Peyer's patch (tissue), 4 donors: ENCODE measurements at regions not wholly inside any gene's neighbourhood (a gene's known extent, or its start where the extent isn't known, plus 50 kb on each side); places are given as distances from the start of the nearest gene placed in this dataset.

ENCODE experiments used
- CTCF ChIP-seq, 6 experiments: fragments of 450-650 bp in 4 of 6; fragments of 200-600 bp in 2 of 6; sonication (generic) in 1 of 6; IDR thresholded peaks; one replicate each; pipeline ENCODE4 v1.5.1; 2017 to 2019; ENCODE audit warnings: antibody characterized with exemption in 6 of 6, mild to moderate bottlenecking in 3 of 6, moderate library complexity in 1 of 6
- POLR2A ChIP-seq, 2 donors: fragments of 450-650 bp; IDR thresholded peaks; one replicate each; pipeline ENCODE4 v1.5.1; 2017; ENCODE audit warnings: antibody characterized with exemption in 2 of 2, mild to moderate bottlenecking in 2 of 2, moderate library complexity in 2 of 2

GRCh38 chr4:24403265-24403664 lies 181.1 kb downstream of the DHX15 start:
- TF ChIP-seq CTCF (IDR thresholded peaks at IDR 0.05) = no peak
- TF ChIP-seq POLR2A (IDR thresholded peaks at IDR 0.05) = no peak
